Activated T-cell treated with anti-CD3 and anti-CD28 coated beads for 24 hours (primary cell): ENCODE measurements at regions not wholly inside any gene's neighbourhood (a gene's known extent, or its start where the extent isn't known, plus 50 kb on each side); places are given as distances from the start of the nearest gene placed in this dataset.
A peak's percentile ranks its signal among the peaks of the same experiment; 100 is the strongest.

Experiments used
- DNase-seq: peaks from one replicate; pipeline ENCODE4 v3.0.0-alpha.2; 2020; ENCODE audit warnings: low read depth

GRCh38 chr2:226652983-226653765, 146.4 kb downstream of the IRS1 start:
- no peak for DNase-seq

GRCh38 chr2:226652369-226652768, 147.3 kb downstream of the IRS1 start:
- no peak for DNase-seq

- peak; percentile 7 for DNase-seq
These were observed 149.6 kb downstream of the IRS1 start for GRCh38 chr2:226649871-226650660.

- no peak for DNase-seq
These were observed 150.4 kb downstream of the IRS1 start for GRCh38 chr2:226649201-226649600.

- no peak for DNase-seq
These were observed 151.8 kb downstream of the IRS1 start for GRCh38 chr2:226647621-226648518.

GRCh38 chr2:226644399-226644865, 155.2 kb downstream of the IRS1 start:
- DNase-seq, result no peak

- no peak for DNase-seq
These were observed 155.7 kb downstream of the IRS1 start for GRCh38 chr2:226643946-226644282.

GRCh38 chr2:226643030-226643945, 156.3 kb downstream of the IRS1 start:
- no peak for DNase-seq

GRCh38 chr2:226641008-226641407, 158.6 kb downstream of the IRS1 start:
- no peak for DNase-seq

GRCh38 chr2:226640501-226640900, 159.1 kb downstream of the IRS1 start:
- DNase-seq, result no peak

- DNase-seq, result no peak
These were observed 160.1 kb downstream of the IRS1 start for GRCh38 chr2:226639550-226639949.

GRCh38 chr2:226638576-226638975, 161.0 kb downstream of the IRS1 start:
- DNase-seq, result no peak

GRCh38 chr2:226637383-226637782, 162.2 kb downstream of the IRS1 start:
- no peak for DNase-seq

- DNase-seq, result no peak
These were observed 163.0 kb downstream of the IRS1 start for GRCh38 chr2:226636586-226636985.

- no peak for DNase-seq
These were observed 164.5 kb downstream of the IRS1 start for GRCh38 chr2:226634943-226635604.

GRCh38 chr2:226631671-226632070, 167.9 kb downstream of the IRS1 start:
- no peak for DNase-seq

GRCh38 chr2:226631187-226631586, 168.4 kb downstream of the IRS1 start:
- DNase-seq, result no peak

- no peak for DNase-seq
These were observed 173.7 kb downstream of the IRS1 start for GRCh38 chr2:226625946-226626345.

GRCh38 chr2:226623587-226624368, 175.8 kb downstream of the IRS1 start:
- DNase-seq, result no peak

GRCh38 chr2:226622484-226622883, 177.1 kb downstream of the IRS1 start:
- DNase-seq, result no peak
